Hepatocyte (in vitro differentiated cells): ENCODE measurements at regions not wholly inside any gene's neighbourhood (a gene's known extent, or its start where the extent isn't known, plus 50 kb on each side); places are given as distances from the start of the nearest gene placed in this dataset.
"Not testable (repeated sequence)": the region's sequence is repeated elsewhere in the genome, so short reads cannot be mapped to it uniquely, and the experiment has no call there.

Experiments
- DNase-seq: peaks from one replicate; pipeline ENCODE4 v3.0.0-alpha.2; 2016; ENCODE audit warnings: low spot score
- H2AFZ ChIP-seq: fragments of 200-600 bp; sonication (generic); 2 replicates; pipeline ENCODE4 v1.6.0; 2016; ENCODE audit warnings: antibody characterized with exemption, mild to moderate bottlenecking
- H3K27ac ChIP-seq: fragments of 200-600 bp; sonication (generic); 2 replicates; pipeline ENCODE4 v1.5.1; 2016; ENCODE audit warnings: mild to moderate bottlenecking
- H3K27me3 ChIP-seq: fragments of 200-600 bp; sonication (generic); 2 replicates; pipeline ENCODE4 v1.6.1; 2016
- H3K36me3 ChIP-seq: fragments of 200-600 bp; sonication (generic); replicated peaks from 2 replicates; pipeline ENCODE4 v1.5.1; 2016; ENCODE audit warnings: low read depth; ENCODE audit not compliant: insufficient read depth
- H3K4me1 ChIP-seq: fragments of 200-600 bp; sonication (generic); 2 replicates; pipeline ENCODE4 v1.5.1; 2016; ENCODE audit warnings: mild to moderate bottlenecking, moderate library complexity; ENCODE audit not compliant: insufficient read depth
- H3K4me2 ChIP-seq: fragments of 200-600 bp; sonication (generic); 2 replicates; pipeline ENCODE4 v1.6.0; 2016
- H3K4me3 ChIP-seq: fragments of 200-600 bp; sonication (generic); 2 replicates; pipeline ENCODE4 v1.5.1; 2016; ENCODE audit warnings: mild to moderate bottlenecking
- H3K79me2 ChIP-seq: fragments of 200-600 bp; sonication (generic); 2 replicates; pipeline ENCODE4 v1.6.0; 2017; ENCODE audit warnings: mild to moderate bottlenecking
- H3K9me2 ChIP-seq: fragments of 200-600 bp; sonication (generic); replicated peaks from 2 replicates; pipeline ENCODE4 v1.6.0; 2017; ENCODE audit warnings: mild to moderate bottlenecking; ENCODE audit not compliant: insufficient read depth
- H3K9me3 ChIP-seq: fragments of 200-600 bp; sonication (generic); 2 replicates; pipeline ENCODE4 v1.5.1; 2016; ENCODE audit warnings: low read depth, mild to moderate bottlenecking
- H4K20me1 ChIP-seq: fragments of 200-600 bp; sonication (generic); 2 replicates; pipeline ENCODE4 v1.6.0; 2016; ENCODE audit warnings: mild to moderate bottlenecking; ENCODE audit not compliant: insufficient read depth, poor library complexity, severe bottlenecking
- CTCF ChIP-seq: fragments of 200-600 bp; sonication (generic); IDR thresholded peaks from 2 replicates; pipeline ENCODE4 v1.5.1; 2016; ENCODE audit warnings: antibody characterized with exemption, mild to moderate bottlenecking; ENCODE audit not compliant: poor library complexity
- EZH2 ChIP-seq: fragments of 200-600 bp; sonication (generic); IDR thresholded peaks from 2 replicates; pipeline ENCODE4 v1.6.1; 2016; ENCODE audit warnings: antibody characterized with exemption, mild to moderate bottlenecking, borderline replicate concordance
- EZH2phosphoT487 ChIP-seq: fragments of 200-600 bp; sonication (generic); IDR thresholded peaks from one replicate; pipeline ENCODE4 v1.6.1; 2018; ENCODE audit warnings: antibody characterized with exemption, mild to moderate bottlenecking, low read depth, moderate library complexity; ENCODE audit not compliant: unreplicated experiment, severe bottlenecking
- WGBS: methylation state at CpG from one replicate; pipeline ENCODE4 v1.1.6; 2016; ENCODE audit warnings: low lambda C conversion rate; ENCODE audit errors: missing lambda C conversion rate; 5-methylcytosine and 5-hydroxymethylcytosine counted together

DNA sequence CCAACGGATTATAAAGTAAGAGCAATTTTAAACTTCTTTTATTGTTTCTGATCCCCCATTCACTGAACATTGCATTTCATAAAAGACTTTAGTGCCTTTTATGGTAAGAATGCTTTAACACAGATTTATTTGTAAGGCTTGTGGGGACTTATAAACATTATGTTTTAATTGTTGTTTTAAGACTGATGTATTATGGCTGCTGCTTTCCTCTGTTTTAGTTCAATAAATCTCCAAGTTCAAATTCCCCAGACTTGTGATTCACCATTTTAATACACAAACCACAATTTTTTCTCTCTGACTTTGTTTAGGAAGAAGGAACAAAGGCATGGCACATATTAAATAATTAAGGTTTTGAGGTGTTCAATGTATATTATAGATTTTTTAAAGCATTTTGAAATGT is 753.3 kb downstream of the SLC6A15 start:
- no peak for DNase-seq
- no peak overlapping the region for H3K4me2 ChIP-seq
- no peak overlapping the region for H3K4me3 ChIP-seq

GRCh38 chr12:84157170-84157569 is 755.4 kb downstream of the SLC6A15 start:
- Histone ChIP-seq H2AFZ (no peak overlapping the region), H3K4me2 (no peak overlapping the region), H3K36me3 (no peaks in the 10 kb centered on the region), H3K4me3 (no peak overlapping the region), H3K79me2 (no peaks in the 10 kb centered on the region), H3K27ac (no peak overlapping the region), H3K9me3 (no peaks in the 10 kb centered on the region), H3K4me1 (no peaks in the 10 kb centered on the region), H4K20me1 (no peaks in the 10 kb centered on the region), H3K9me2 (no peaks in the 10 kb centered on the region), H3K27me3 (no peaks in the 10 kb centered on the region)
- DNase-seq: no peak
- TF ChIP-seq EZH2phosphoT487 (no peak), EZH2 (no peak), CTCF (no peak)
- WGBS: 57% methylated on average over 1 of the region's 1 CpG

More for the DNA sequence above, 753.3 kb downstream of the SLC6A15 start:
- Histone ChIP-seq H3K9me2 (no peaks in the 10 kb centered on the region), H3K36me3 (no peaks in the 10 kb centered on the region), H3K27me3 (no peaks in the 10 kb centered on the region), H3K9me3 (no peaks in the 10 kb centered on the region), H3K4me1 (no peaks in the 10 kb centered on the region), H3K27ac (no peak overlapping the region), H2AFZ (no peak overlapping the region), H4K20me1 (no peaks in the 10 kb centered on the region), H3K79me2 (no peaks in the 10 kb centered on the region)
- TF ChIP-seq EZH2 (no peak), EZH2phosphoT487 (no peak), CTCF (no peak)
- whole genome bisulfite sequencing: 77% methylated on average over 1 of the region's 1 CpG

DNA sequence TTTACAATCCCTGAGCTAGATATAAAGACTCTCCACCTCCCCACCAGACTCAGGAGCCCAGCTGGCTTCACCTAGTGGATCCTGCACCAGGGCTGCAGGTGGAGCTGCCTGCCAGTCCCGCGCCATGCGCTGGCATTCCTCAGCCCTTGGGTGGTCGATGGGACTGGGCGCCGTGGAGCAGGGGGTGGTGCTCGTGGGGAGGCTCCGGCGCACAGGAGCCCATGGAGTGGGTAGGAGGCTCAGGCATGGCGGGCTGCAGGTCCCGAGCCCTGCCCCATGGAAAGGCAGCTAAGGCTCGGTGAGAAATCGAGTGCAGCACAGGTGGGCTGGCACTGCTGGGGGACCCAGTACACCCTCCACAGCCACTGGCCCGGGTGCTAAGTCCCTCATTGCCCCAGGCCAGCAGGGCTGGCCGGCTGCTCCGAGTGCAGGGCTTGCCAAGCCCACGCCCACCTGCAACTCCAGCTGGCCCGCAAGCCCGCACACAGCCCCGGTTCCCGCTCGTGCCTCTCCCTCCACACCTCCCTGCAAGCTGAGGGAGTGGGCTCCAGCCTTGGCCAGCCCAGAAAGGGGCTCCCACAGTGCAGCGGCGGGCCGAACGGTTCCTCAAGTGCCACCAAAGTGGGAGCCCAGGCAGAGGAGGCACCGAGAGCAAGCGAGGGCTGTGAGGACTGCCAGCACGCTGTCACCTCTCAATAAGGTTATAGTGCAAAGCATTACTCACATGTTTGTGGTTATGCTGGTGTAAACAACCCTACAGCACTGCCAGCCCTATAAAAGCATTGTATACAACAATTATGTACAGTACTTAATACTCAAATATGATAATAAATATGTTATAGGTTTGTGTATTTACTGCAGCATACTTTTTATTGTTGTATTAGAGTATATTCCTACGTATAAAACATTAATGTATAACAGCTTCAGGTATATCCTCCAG is 757.3 kb downstream of the SLC6A15 start:
- H3K27ac ChIP-seq, H3K79me2 ChIP-seq, H2AFZ ChIP-seq, DNase-seq, H3K27me3 ChIP-seq, H3K4me3 ChIP-seq, H3K9me3 ChIP-seq, H3K4me2 ChIP-seq, H3K4me1 ChIP-seq, H3K36me3 ChIP-seq, H3K9me2 ChIP-seq, H4K20me1 ChIP-seq: not testable (repeated sequence)
- 93% methylated on average over 27 of the region's 30 CpGs for WGBS

- not testable (repeated sequence) for H3K9me2 ChIP-seq, H3K27ac ChIP-seq, H2AFZ ChIP-seq, H3K36me3 ChIP-seq, H4K20me1 ChIP-seq, H3K27me3 ChIP-seq, H3K4me1 ChIP-seq, H3K79me2 ChIP-seq, H3K4me3 ChIP-seq, H3K4me2 ChIP-seq, DNase-seq, H3K9me3 ChIP-seq
- WGBS: 75% methylated on average over 15 of the region's 15 CpGs
Observed at GRCh38 chr12:84154439-84154990, 758.1 kb downstream of the SLC6A15 start.
